Thymus (tissue), 11 donors: ENCODE measurements at regions not wholly inside any gene's neighbourhood (a gene's known extent, or its start where the extent isn't known, plus 50 kb on each side); places are given as distances from the start of the nearest gene placed in this dataset.
"Not testable (repeated sequence)": the region's sequence is repeated elsewhere in the genome, so short reads cannot be mapped to it uniquely, and the experiment has no call there.

Source experiments
- DNase-seq, 9 donors: peaks; one replicate each; pipeline ENCODE4 v3.0.0-alpha.2; 2013; ENCODE audit warnings: low spot score in 9 of 9, low read depth in 6 of 9, missing footprints in 1 of 9
- H3K27ac ChIP-seq, 2 donors: one replicate each; pipeline ENCODE4 v1.5.1; 2013; ENCODE audit warnings: control low read depth in 1 of 2, low read depth in 1 of 2, low read length in 1 of 2, mild to moderate bottlenecking in 1 of 2, moderate library complexity in 1 of 2
- H3K27me3 ChIP-seq, 2 donors: one replicate each; pipeline ENCODE4 v1.5.1; 2013; ENCODE audit warnings: low read length in 1 of 2; ENCODE audit not compliant: control insufficient read depth in 2 of 2, insufficient read depth in 1 of 2
- H3K36me3 ChIP-seq, 2 donors: one replicate each; pipeline ENCODE4 v1.5.1; 2013; ENCODE audit warnings: low read length in 1 of 2, mild to moderate bottlenecking in 1 of 2, moderate library complexity in 1 of 2; ENCODE audit not compliant: control insufficient read depth in 2 of 2, insufficient read depth in 2 of 2
- H3K4me1 ChIP-seq, 2 donors: one replicate each; pipeline ENCODE4 v1.5.1; 2013; ENCODE audit warnings: low read length in 2 of 2; ENCODE audit not compliant: control insufficient read depth in 2 of 2, insufficient read depth in 2 of 2
- H3K4me3 ChIP-seq, 2 donors: one replicate each; pipeline ENCODE4 v1.5.1; 2013; ENCODE audit warnings: low read length in 2 of 2, control low read depth in 1 of 2, mild to moderate bottlenecking in 1 of 2
- H3K9me3 ChIP-seq, 2 donors: one replicate each; pipeline ENCODE4 v1.5.1; 2013; ENCODE audit warnings: low read length in 1 of 2, mild to moderate bottlenecking in 1 of 2; ENCODE audit not compliant: control insufficient read depth in 2 of 2, insufficient read depth in 1 of 2
- WGBS: extraction: QIAGEN DNeasy Blood & Tissue Kit; methylation state at CpG from one replicate; pipeline ENCODE4 v1.1.7; 2013; 5-methylcytosine and 5-hydroxymethylcytosine counted together
- donor health status: healthy.

DNA sequence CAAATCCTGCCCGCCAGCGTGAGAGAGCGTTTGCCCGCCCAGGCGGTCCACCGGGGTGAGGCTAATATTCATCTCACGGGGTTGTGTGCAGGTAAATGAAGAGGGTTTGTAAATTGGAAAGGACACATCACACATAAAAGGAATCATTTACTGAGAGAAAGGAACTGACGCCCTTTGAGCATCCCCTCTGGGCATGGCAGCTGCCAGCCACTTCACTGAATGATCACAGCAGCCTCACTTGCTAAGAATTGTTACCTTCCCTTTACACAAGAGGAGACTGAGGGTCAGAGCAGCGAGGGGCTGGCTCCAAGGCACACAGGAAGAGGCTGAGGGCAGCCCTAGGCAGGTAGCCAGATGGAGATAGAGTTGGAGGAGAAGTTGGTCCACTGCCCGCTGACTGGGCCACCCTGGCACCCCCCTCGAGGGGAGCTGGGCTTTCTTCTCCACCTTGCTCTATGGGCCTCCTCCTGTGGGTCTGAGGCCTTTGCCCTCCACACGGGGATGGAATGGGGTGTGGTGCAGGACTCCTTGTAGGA lies 96.0 kb downstream of the FOXD2 start:
- Histone ChIP-seq H3K4me3 (no peak overlapping the region), H3K27me3 (peaks cover 15 to 32% of the 10 kb centered on the region in 2 donors), H3K4me1 (peaks cover 0 to 8% of the 10 kb centered on the region in 2 donors), H3K36me3 (no peaks in the 10 kb centered on the region), H3K9me3 (peaks cover 0 to 5% of the 10 kb centered on the region in 2 donors), H3K27ac (no peak overlapping the region)
- 57% methylated on average over 12 of the region's 12 CpGs for WGBS
- DNase-seq, result no peak

DNA sequence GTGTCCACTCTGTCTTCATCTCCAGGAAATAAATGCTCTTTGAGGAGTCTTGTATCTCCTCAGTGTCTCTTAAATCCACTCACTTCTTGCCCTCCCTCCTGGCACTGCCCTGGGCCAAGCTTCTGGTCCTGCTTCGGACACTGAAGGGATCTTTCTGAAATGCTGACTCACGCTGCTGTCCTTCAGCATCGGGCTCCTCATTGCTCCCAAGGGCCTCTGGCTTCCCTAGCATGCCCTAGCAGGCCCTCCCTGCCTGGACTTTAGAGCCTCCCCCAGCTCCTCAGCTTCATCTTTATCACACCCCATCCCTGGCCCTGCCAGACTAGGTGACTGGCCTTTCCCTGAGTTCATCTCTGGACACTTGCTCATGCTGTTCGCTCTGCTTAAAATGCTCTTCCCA lies 96.6 kb downstream of the FOXD2 start:
- DNase-seq, result no peak
- no peak overlapping the region for H3K27ac ChIP-seq
- 93% methylated on average over 4 of the region's 4 CpGs for WGBS

DNA sequence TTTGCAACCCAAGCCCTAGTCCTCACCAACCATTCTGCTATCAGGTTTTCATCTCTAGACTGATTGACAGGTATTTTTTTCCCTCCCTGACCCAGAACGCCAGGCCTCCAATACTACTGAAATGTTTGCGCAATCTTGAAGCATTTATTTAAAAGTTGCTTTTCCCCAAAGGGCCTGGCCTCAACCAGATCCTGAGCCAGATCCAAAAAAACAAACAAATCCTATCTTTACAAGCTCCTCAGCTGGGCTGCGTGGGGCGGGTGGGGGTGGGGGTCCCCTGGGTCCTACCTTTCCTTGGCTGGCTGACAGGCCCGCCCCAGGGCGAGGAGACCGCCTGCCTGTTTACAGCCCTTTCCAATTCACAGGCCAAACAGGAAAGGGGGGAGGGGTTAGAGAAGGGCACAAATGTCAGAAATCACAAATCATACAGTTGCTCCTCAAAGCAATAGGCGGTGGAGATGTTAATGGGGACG lies 98.8 kb downstream of the FOXD2 start:
- Histone ChIP-seq H3K4me3 (no peak overlapping the region), H3K36me3 (no peaks in the 10 kb centered on the region), H3K9me3 (peaks cover 0 to 5% of the 10 kb centered on the region in 2 donors), H3K4me1 (peaks cover 0 to 8% of the 10 kb centered on the region in 2 donors), H3K27ac (no peak overlapping the region), H3K27me3 (peaks cover 11 to 29% of the 10 kb centered on the region in 2 donors)
- DNase-seq, result no peak
- WGBS, result 62% methylated on average over 9 of the region's 9 CpGs

More for the DNA sequence above, 96.6 kb downstream of the FOXD2 start:
- peaks cover 0 to 8% of the 10 kb centered on the region in 2 donors for H3K4me1 ChIP-seq
- H3K27me3 ChIP-seq, result peaks cover 15 to 32% of the 10 kb centered on the region in 2 donors
- H3K9me3 ChIP-seq, result peaks cover 0 to 5% of the 10 kb centered on the region in 2 donors
- H3K4me3 ChIP-seq, result no peak overlapping the region
- H3K36me3 ChIP-seq, result no peaks in the 10 kb centered on the region

DNA sequence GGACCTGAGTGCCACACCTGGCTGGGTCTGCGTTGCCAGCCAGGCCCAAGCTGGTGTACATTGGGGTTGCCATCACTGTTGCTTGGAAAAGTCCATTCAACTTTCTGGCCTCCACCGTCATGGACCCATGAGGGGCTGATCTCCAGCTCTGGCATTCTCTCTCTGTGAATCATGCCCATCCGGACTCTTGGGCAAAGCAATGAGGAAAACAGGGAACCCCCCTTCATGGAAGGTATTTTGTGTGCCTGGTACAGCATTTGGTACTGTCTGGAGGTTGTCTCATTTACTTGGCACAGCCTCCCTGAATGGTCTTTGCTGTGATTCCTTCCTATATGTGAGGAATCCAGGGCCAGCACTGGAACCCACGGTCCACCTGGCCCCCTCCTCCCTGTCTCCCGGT lies 99.4 kb downstream of the FOXD2 start:
- H3K27ac ChIP-seq, result no peak overlapping the region
- peaks cover 0 to 8% of the 10 kb centered on the region in 2 donors for H3K4me1 ChIP-seq
- WGBS, result 98% methylated on average over 5 of the region's 5 CpGs
- H3K9me3 ChIP-seq, result peaks cover 0 to 5% of the 10 kb centered on the region in 2 donors
- no peak overlapping the region for H3K4me3 ChIP-seq
- no peaks in the 10 kb centered on the region for H3K36me3 ChIP-seq
- peaks cover 10 to 24% of the 10 kb centered on the region in 2 donors for H3K27me3 ChIP-seq
- no peak for DNase-seq

DNA sequence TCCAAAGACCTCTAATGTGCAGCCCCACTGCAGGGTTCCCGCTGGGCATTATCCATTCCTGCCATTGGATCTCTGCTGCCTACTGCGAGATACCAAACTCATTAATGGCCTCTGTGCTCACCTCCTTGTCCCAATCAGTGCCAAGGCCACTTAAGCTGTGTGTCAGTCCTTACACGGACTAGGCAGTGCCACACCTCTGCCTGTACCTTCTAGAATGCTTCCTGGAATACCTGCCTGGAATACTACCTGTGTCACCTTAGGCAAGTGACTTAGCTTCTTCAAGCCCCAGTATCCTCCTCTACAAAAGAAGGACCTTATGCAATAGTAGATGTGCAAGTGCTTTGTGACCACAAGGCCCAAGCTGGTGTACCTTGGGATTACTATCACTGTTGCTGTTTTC lies 100.1 kb downstream of the FOXD2 start:
- Histone ChIP-seq H3K36me3 (no peaks in the 10 kb centered on the region), H3K27ac (no peak overlapping the region), H3K9me3 (peaks cover 0 to 5% of the 10 kb centered on the region in 2 donors), H3K4me3 (no peak overlapping the region), H3K27me3 (peaks cover 8 to 17% of the 10 kb centered on the region in 2 donors), H3K4me1 (peaks cover 0 to 7% of the 10 kb centered on the region in 2 donors)
- 96% methylated on average over 3 of the region's 3 CpGs for WGBS
- no peak for DNase-seq

DNA sequence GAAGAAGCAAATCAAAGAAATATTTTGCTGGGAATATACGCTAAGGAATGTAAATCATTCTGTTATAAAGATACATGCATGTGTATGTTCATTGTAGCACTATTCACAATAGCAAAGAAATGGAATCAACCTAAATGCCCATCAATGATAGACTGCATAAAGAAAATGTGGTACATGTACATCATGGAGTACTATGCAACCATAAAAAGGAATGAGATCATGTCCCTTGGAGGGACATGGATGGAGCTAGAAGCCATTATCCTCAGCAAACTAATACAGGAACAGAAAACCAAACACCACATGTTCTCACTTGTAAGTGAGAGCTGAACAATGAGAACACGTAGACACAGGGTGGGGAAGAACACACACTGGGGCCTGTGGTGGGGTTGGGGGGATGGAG lies 100.7 kb downstream of the FOXD2 start:
- not testable (repeated sequence) for H3K4me1 ChIP-seq, H3K27ac ChIP-seq, H3K4me3 ChIP-seq, DNase-seq, H3K36me3 ChIP-seq, H3K9me3 ChIP-seq
- peaks cover 5 to 13% of the 10 kb centered on the region in 2 donors for H3K27me3 ChIP-seq
- 95% methylated on average over 2 of the region's 2 CpGs for WGBS

DNA sequence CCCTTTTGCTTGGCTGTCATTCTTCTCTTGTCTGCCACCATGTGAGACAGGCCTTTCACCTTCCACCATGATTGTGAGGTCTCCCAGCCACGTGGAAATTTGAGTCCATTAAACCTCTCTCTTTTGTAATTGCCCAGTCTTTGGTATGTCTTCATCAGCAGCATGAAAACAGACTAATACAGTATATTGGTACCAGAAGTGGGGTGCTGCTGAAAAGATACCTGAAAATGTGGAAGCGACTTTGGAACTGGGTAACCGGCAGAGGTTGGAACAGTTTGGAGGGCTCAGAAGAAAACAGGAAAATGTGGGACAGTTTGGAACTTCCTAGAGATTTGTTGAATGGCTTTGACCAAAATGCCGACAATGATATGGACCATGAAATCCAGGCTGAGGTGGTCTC lies 103.9 kb downstream of the FOXD2 start:
- H3K9me3 ChIP-seq, H3K36me3 ChIP-seq, H3K27ac ChIP-seq, H3K4me3 ChIP-seq, H3K4me1 ChIP-seq, DNase-seq, H3K27me3 ChIP-seq: not testable (repeated sequence)
- WGBS, result 94% methylated on average over 4 of the region's 4 CpGs

DNA sequence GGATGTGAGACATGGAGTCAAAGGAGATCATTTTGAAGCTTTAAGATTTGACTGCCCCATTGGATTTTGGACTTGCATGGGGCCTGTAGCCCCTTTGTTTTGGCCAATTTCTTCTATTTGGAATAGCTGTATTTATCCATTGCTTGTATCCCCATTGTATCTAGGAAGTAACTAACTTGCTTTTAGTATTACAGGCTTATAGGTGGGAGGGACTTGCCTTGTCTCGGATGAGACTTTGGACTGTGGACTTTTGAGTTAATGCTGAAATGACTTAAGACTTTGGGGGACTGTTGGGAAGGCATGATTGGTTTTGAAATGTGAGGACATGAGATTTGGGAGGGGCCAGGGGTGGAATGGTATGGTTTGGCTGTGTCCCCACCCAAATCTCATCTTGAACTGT lies 105.2 kb downstream of the FOXD2 start:
- not testable (repeated sequence) for H3K27ac ChIP-seq, H3K36me3 ChIP-seq, H3K27me3 ChIP-seq, H3K4me1 ChIP-seq, H3K9me3 ChIP-seq, H3K4me3 ChIP-seq, DNase-seq
- 89% methylated on average over 1 of the region's 1 CpG for WGBS

DNA sequence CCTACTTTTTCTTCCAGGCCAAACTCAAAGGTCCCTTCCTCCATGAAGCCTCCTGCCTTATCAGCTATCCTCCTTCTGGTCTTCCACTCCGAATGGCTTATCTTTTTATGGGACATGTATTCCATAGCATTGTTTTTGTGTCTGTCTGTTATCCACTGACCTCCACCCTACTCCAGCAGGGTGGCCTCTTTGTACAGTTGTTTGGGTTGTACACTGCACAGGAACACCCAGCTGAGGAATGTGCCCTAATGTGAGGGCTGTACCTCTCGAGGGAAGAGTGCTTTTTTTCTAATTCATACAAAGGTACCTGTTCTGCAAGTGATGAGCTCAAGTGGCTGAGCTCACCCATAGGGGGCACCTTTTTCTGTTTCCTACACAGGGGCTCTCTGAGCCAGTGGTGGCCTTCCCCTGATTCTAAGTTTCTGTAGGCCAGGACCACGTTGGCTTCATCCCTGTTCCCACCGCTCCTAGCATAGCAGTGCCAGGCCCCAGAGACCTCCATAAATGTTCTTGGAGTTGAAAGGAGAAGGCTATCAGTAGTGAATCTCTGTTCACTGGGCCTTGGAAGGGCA lies 108.2 kb downstream of the FOXD2 start:
- WGBS, result 95% methylated on average over 4 of the region's 4 CpGs
- H3K27ac ChIP-seq, result no peak overlapping the region
- H3K4me3 ChIP-seq, result no peak overlapping the region
- no peaks in the 10 kb centered on the region for H3K4me1 ChIP-seq
- DNase-seq, result no peak
- no peaks in the 10 kb centered on the region for H3K36me3 ChIP-seq
- no peaks in the 10 kb centered on the region for H3K9me3 ChIP-seq
- peaks cover 0 to 2% of the 10 kb centered on the region in 2 donors for H3K27me3 ChIP-seq
